HG03159 (cell line): ENCODE measurements at regions not wholly inside any gene's neighbourhood (a gene's known extent, or its start where the extent isn't known, plus 50 kb on each side); places are given as distances from the start of the nearest gene placed in this dataset.

Experiments used
- ATAC-seq: cut with Tn5 transposase; IDR thresholded peaks from one replicate; pipeline ENCODE4 v1.9.1; 2021; ENCODE audit warnings: mild to moderate bottlenecking, moderate library complexity; ENCODE audit not compliant: unreplicated experiment

DNA sequence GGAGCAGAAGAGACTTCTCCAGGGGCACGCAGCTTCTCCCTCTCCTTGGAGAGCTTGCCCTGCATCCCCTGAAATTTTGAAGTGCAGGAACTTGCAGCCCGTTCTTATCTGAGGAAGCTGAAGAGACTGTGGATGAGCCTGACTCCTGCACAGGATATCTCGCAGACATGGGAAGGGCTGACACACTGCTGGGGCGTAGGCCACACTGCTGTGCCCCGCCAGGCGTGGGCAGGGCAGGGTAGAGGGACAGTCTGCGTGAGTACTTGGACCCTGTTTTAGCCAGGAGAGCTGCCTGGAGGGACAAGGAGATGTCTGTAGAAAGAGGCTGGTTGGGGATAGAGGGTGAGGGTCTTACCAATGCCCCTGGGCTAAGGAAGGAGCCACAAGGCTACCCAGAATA, 353.7 kb upstream of the NBEA start:
- ATAC-seq = no peak

DNA sequence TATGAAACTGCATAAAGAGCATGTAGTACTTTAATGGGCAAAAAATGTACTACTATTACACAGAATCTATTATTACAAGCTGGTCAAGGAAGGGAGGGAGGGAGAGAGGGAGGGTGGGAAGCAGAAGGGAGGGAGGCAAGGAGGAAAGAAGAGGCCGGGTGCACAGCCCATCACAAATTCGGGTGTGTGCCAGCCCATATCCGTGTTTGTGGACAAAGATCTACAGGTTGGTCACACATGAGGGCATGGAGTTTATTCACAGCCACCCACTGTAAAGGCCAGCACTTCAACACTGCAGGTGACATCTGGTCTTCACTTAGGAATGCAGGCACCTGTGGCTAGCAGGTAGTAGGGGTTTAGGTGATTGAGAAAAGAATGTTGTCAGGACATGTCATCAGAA, 352.5 kb upstream of the NBEA start:
- no peak for ATAC-seq

DNA sequence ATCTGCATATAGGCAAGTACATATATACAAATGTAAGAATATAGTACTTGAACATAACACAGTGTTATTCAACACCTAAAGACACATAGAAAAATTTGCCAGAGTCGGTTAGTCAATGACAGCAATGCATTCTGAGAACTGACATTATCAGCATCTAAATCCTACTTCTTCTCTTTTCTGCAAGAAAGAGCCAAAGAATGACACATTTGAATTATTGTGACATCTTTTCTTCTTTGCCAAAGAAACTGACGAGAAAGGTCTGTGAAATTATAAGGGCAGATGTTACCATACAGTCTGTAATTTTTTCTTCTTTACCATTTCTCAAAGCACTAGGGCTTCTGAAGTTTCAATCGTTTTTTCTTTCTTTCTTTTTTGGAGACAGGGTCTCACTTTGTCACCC, 350.9 kb upstream of the NBEA start:
- ATAC-seq = no peak

DNA sequence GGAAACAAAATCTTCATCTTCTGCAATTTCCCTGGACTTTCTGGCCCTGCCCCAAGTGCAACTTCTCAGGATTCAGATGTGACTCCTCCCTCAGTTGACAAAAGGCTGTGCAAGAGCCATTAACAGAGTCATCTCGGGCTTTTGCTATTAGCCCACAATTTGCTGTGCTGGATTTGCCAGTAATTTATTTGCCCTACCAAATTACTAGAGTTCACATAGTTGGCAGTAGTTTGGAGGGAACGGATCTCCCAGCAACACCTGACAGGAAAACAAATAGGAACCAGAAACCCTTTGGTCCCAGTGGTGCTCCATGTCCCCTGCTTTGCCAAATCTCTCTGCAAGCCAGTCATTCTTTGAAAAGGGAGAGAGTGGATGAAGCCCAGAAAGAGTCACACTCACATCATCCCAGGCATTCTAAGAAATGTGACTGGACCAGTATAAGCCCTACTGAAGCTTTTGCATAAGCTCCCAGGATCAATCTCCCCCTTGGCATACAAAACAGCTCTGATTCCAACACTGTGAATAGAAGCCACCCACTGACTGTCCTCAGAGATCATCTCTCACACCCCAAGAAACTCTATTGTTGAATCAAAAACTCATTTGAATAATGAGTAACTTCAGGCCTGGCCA, 350.1 kb upstream of the NBEA start:
- ATAC-seq = no peak

DNA sequence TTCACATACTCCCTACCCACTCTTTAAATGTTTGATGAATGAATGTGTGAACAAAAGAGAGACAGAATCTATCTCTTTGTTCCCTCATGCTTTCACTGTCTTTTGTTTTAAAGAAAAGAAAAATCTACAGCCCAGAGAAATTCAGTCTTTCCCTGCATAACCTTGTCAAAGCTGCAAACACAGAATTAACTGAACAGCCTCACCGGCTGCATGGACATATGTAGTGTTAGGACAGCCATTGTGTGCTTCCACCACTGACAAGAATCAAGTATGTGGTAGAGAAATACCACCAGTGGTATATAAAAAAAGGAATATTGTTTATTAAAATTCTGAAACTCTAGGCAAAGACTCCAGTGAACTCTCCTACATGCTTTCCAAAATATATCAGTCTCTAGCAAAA, 348.4 kb upstream of the NBEA start:
- ATAC-seq = no peak

DNA sequence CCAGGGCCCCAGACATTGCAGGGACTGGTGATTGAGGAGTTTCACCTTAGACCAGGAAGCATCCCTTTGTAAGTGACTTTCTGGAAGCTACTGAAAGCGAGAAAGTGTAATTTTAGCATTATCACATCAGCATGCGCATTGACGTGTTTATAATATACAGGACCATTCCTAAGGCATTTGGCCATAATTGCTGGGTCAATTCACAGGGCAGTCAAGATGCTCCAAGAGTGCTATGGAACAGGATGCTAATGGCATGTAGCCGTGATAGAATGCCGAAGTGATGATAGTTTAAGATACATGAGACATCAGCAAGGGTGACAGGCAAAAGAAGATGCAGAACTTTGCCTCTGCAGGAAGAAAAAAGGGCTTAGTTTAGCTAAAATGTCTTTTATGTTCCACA, 347.6 kb upstream of the NBEA start:
- no peak for ATAC-seq

DNA sequence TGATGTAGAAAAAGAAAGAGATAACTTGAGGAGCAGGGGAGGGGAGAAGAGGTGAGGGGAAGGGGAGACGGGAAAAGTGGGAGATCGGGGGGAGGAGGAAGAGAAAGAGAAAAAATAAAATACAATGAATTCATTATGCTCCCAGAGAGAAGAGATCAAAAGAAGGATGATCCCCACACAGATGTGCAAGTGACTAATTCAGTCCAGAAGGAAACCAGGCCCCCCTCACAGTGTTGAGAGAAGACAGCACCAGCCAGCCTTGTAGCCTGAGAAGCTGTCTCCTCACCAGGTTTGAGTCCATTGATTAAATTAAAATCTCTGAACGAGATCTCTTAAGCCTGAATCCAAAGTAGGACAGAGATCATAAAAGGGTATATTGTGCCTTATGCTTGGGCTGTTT, 333.7 kb upstream of the NBEA start:
- ATAC-seq = no peak

DNA sequence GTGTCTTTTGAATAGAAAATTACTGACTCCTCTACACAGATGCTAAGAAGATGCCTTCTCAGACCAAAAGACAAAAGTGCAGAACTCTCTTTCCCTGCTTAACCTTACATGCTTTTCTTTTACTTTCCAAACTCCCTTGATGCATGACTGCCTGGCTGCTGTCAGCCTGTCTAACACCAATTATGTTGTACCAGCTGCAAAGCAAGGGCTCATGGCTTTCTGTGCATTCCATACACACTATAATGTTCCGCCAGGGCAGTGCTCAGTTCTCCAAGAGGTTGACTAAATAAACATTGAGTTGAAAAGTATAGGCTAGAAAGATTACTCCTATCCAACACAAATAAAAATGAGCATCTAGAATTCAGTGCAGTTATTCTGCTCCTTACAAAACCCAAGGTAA, 330.4 kb upstream of the NBEA start:
- no peak for ATAC-seq

DNA sequence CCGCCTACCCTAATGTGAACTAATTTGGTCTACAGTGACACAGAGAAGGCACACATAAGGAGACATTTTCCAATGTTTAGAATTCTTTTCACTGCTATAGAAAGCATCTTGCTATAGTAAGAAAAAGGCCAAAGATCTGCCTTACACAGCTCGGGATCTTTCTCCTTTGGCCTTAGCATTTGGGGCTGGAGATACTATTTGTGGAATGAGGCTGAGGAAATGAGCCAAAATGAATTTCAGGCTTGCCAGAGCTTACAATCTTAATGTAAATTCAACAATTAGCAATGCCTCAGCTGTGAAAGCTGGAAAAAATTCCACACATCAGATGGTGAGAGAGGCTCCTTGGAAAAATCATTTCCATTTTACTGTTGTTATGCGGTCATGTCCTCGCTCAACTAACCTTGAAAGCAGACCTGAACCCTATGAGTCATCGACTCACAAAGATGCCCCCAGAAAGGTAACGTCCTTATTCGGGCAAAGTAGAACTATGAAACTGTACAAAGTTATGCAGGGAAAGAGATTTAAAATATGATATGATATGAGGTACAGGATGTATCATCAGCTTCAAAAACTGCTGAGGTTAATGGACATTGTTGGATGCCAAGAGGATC, 324.5 kb upstream of the NBEA start:
- ATAC-seq = no peak

DNA sequence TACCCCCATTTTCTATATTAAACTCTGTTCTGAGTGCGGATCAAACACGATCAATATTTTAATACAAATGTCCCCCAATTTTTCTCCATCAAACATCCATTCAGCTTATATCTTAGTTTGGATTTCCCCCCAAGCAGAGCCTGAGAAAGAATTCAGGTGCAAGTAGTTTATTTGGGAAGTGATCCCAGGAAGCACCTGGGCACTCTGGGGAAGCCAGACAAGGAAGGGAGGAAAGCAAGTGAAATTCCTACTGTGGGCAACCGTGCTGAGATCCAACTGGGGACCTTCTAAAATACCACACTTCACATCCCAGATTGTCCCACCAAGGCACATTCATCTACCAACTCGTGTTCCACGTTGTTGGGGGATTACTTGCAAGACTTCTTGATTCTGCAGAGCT, 323.4 kb upstream of the NBEA start:
- ATAC-seq = no peak

DNA sequence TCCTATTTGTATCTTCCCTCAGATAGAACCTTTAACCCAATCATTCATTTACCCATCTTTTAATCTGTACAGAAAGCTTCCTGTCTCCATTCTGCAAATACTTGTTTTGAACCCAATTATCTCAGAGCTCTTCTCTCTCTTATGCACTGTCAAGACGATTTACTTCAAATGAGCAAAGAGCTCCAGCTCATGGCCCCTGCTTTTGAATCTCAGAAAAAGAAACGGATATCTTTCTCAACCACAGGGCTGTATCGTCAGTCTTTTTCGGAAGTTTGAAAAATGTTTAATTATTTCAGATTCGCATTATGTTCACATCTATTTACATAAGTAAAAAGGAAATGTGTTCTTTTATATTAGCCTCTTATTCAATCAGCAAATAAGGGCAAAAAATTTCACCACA, 322.7 kb upstream of the NBEA start:
- no peak for ATAC-seq

DNA sequence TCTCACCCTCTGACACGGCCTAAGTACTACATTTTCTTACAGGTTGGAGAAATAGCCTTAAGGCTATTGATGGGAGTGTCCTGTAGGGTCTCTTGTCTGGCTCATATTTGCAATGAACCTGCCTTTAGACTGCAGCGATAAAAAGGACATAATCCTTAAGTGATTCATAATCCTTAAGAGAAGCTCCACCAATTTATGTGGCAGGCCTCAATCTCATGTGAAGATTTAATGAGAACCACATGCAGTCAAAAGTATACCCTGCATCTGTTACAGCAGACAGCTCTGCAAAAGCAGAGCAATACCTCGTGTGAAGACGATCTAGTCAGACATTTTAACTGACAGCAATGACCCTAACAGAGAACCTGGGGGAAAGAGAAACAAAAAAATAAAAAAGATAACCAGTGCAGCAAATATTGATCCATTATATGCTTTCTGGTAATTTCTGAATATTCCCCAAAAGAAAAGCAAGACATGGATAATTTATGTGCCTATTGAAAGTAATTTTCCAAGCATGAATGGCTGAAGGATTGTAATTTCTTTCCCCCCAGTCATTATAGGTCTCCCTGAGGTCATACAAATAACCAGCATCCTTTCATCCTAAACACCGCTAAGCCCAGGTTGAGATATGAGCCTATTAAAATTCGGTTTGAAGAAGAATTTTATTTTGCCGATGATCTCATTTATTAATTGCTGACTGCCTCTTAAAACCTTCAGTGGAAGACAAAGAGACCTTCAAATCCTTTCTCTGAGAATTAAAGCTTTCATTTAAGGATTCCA, 321.8 kb upstream of the NBEA start:
- ATAC-seq = no peak

DNA sequence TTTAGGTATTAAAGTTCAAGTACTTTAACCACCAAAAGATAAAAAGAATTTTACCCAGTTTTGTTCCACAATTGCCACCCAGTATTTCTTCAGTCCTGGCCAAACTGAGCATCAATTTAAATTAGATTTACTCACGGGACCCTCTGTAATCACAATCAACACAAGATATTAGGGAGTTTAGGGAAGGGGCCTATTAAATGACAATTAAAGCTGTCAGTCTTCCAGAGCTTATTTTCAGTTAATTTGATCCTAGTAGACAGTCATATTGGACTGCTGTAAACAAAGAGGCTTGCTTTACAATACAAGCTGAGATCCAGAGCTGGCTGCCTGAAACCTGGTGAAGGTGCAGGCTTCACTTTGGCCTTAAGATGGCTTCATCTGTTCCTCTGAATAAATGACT, 321.2 kb upstream of the NBEA start:
- ATAC-seq = no peak

DNA sequence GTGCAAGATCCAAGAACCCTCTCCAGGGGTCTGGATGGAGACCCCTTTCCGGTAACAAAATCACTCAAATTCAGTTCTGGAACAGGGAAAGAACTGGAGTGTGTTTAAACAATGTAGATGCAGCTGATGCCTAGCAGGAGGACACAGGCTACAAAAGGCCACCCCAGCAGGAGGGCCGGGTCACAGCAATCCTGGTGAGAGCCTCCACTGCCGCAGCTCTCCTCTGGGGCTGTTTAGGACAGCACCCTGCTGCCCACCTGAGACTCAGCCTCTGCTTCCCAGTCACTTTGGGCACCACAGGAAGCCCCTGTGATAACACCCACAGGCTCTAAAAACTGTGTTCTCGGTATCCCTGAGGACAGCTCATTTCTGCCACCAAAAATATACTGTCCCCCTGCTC, 318.7 kb upstream of the NBEA start:
- ATAC-seq = no peak

DNA sequence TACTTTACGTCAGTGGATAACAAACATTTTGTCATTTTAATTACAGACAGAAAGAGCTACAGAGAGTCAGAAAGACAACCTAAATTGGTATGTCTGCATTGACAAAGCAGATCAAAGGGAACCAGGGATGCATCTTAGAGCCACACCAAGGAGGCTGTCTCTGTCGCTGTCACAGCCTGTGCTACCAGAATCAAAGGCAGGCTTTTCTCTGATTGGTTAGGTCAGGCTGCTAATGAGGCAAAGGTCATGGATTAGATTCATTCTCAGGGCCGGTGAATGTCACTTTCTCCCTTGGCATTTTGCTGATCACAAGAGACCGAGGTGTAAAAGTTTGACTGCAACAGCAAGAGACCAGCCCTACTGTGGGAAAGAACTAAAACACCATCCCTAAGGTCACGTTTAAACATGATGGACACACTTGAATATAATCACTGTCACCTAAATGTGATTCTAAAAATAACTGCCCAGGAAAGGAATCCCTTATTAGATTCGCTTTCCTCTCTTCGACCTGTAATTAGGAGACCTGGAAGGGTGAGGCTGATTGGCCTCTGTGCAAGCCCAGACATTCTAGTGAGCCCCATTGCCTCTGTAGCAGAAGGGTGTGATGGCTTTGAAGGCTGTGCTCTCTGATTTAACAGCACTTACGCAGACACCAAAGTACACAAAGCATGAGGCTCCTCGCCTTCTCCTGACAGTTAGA, 314.4 kb upstream of the NBEA start:
- no peak for ATAC-seq

DNA sequence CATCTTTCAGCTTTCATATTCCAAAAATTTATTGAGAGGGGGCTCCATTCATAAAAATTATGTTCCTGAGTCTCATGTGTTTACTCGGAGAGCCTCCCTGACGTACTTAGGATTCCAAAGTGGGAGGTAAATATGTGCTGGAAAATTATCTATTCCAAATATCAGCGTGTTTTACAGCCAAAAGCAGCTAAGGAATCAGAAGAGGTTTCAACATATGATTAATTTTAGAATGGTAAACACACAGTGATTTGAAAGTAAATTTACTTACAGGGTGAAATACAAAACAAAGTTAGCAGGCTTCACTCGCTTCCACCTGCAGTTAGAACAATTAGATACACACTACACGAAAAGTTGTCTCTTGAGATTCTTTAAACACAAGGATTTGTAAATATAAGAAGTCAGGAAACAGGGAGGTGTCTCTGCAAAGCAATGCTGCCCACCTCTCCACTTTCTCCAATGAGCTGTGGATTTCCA, 313.8 kb upstream of the NBEA start:
- no peak for ATAC-seq

DNA sequence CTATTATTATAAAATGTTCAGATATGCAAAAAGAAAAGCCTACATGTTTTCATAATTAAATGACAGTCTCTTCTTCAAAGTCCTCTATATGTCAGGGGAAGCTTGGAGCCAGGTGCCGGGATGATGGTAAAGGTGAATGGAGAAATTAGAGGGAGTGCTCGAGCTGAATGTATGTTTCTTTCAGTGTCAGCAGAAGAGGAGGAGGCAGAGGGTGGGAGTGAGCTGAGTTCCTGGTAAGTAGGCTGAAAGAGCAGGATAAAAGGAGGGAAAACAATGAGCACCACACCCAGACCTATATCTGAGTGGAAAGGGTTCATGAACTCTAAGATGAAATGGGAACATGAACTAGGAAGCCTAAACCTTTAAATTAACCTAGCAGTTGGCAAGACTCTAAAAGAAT, 307.6 kb upstream of the NBEA start:
- ATAC-seq = no peak

DNA sequence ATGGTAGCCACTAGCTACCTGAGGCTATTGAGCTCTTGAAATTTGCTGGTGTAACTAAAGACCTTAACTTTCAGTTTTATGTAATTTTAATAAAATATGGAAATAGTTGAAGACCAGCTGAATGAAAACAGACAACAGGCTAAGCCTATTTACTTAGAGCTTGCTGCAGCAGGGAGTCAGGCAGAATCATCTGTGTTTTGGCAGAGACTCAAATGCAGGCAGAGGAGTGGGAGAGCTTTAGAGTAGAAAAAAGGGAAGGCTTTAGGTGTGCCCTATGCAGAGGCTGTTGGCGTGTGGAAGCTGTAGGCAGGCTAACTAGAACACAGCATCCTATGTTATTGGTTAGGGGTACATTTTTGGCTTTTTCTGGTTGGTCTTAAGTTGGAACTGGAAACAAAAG, 304.9 kb upstream of the NBEA start:
- ATAC-seq = no peak

DNA sequence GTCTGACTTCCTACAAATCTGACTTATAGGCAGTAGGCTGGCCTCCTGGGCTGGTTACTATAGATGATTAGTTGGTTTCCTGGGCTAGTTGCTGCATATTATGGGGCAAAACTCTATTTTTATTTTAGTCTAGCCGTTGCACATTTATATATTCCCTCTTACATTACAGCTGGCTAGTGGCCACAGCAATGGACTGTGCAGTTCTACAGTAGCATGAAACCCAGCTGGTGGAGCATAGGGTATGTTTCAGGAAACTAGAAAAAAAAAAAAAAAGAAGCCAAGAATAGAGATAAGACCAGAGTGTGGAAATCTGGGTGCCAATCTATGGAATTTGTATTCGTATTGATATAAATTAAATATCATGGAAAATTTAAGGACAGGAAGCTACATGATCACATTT, 304.4 kb upstream of the NBEA start:
- ATAC-seq = no peak

DNA sequence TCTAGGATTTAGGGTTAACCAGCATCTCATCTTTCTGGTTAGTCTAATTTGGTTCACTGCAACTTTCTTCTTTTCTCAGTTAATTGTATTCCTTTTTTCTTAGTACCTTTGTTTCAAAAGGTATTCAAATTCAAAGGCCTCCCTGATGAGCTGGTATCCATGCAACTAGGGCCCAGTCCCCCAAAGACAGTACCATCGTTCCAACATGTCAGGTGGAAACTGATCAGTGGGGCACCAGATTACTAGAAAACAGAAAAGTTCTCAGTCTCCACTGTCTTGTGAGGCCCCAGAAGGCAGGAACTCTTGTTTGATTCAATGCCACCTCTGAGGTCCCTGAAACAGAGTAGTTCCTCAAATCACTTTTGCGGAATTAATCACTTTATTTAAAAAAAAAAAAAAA, 303.2 kb upstream of the NBEA start:
- ATAC-seq = no peak

DNA sequence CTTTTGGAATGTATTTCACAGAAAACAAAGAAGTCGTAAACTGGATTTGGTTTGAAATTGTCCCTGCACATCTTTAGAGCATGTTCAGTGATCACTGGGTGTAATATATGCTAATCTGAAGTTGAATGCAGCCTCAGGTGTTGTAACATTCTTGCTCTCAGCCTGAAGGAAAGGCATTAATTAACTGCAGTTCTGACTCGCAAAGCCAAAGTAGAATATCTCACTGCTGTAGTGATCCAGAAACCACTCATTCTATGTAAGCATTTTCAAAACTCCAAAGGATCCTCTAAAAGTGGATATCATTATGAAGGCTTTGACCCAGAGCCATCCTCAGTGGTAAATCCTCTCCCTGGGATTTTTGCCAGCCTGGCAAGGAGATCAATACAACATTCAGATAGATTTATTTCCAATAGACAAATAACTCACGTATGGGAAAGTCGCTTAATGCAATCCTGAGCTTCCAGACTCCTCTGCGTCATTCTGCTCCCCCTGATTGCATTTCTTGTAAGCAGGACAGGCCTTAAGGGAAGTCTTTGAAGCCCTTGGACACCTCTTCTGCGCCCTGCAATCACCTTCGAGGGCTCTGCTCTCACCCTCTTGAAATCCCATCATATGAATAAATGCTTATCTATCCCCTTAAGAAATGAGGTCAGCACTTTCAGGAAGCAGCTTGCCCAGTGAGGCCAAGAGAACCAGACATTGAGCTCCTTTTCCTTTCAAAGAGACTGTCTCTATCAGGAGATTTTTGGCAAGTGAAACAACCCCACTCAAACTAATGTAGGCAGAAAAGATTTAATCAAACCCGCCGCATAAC, 301.7 kb upstream of the NBEA start:
- ATAC-seq = no peak
